PC-3 (cell line): ENCODE measurements at regions not wholly inside any gene's neighbourhood (a gene's known extent, or its start where the extent isn't known, plus 50 kb on each side); places are given as distances from the start of the nearest gene placed in this dataset.

Source experiments
- ATAC-seq: fragments of 200-7000 bp; cut with Tn5 transposase; 2 replicates; pipeline ENCODE4 v1.9.1; 2020; ENCODE audit warnings: mild to moderate bottlenecking, moderate library complexity
- BruUV-seq: library from RNA; stranded (reverse); fragments of 400-500 nt; replicated peaks from 2 replicates; lab custom pipeline; 2021; lab: Mats Ljungman, UMichigan
- CTCF ChIA-PET: fragments of 300-600 bp; sonication (Branson Sonifier 250); formaldehyde crosslinking; loops from one replicate; lab custom pipeline; 2022; ENCODE audit warnings: antibody characterized with exemption; lab: Charles Lee
- POLR2A ChIA-PET: fragments of 300-600 bp; sonication (Branson Sonifier 250); formaldehyde crosslinking; loops from one replicate; lab custom pipeline; 2022; ENCODE audit warnings: antibody characterized with exemption; ENCODE audit not compliant: unreplicated experiment; lab: Charles Lee
- DNase-seq: peaks from one replicate; pipeline ENCODE4 v3.0.0-alpha.2; 2015
- H2AFZ ChIP-seq: fragments of 300-600 bp; sonication (generic); 2 replicates; pipeline ENCODE4 v1.6.0; 2016; ENCODE audit warnings: antibody characterized with exemption, low read length
- H3F3A ChIP-seq: fragments of 300-600 bp; sonication (generic); one replicate; pipeline ENCODE4 v1.6.0; 2017; ENCODE audit warnings: antibody characterized with exemption, low read length, control low read depth, mild to moderate bottlenecking; ENCODE audit not compliant: unreplicated experiment
- H3K27ac ChIP-seq: fragments of 300-600 bp; sonication (generic); 2 replicates; pipeline ENCODE4 v1.5.1; 2016; ENCODE audit warnings: mild to moderate bottlenecking, low read length
- H3K27me3 ChIP-seq: fragments of 300-600 bp; sonication (generic); 2 replicates; pipeline ENCODE4 v1.6.1; 2016; ENCODE audit warnings: low read length, mixed read lengths
- H3K36me3 ChIP-seq: fragments of 300-600 bp; sonication (generic); 2 replicates; pipeline ENCODE4 v1.6.1; 2016; ENCODE audit warnings: low read depth, mixed run types, low read length, mixed read lengths
- H3K4me1 ChIP-seq: fragments of 300-600 bp; sonication (generic); 2 replicates; pipeline ENCODE4 v1.5.1; 2016; ENCODE audit warnings: low read length; ENCODE audit not compliant: insufficient read depth
- H3K4me2 ChIP-seq: fragments of 300-600 bp; sonication (generic); 2 replicates; pipeline ENCODE4 v1.6.0; 2016; ENCODE audit warnings: low read length
- H3K4me3 ChIP-seq: fragments of 300-600 bp; sonication (generic); 2 replicates; pipeline ENCODE4 v1.5.1; 2016; ENCODE audit warnings: mild to moderate bottlenecking, low read length, mixed read lengths
- H3K79me2 ChIP-seq: fragments of 300-600 bp; sonication (generic); 2 replicates; pipeline ENCODE4 v1.6.1; 2017; ENCODE audit warnings: low read length, mixed read lengths
- H3K9ac ChIP-seq: fragments of 300-600 bp; sonication (generic); 2 replicates; pipeline ENCODE4 v1.6.0; 2016; ENCODE audit warnings: mild to moderate bottlenecking, low read length
- H3K9me2 ChIP-seq: fragments of 300-600 bp; sonication (generic); replicated peaks from 2 replicates; pipeline ENCODE4 v1.6.1; 2016; ENCODE audit warnings: mixed run types, low read length, mixed read lengths
- H3K9me3 ChIP-seq: fragments of 300-600 bp; sonication (generic); 2 replicates; pipeline ENCODE4 v1.6.1; 2016; ENCODE audit warnings: low read length, mixed read lengths
- H4K20me1 ChIP-seq: fragments of 300-600 bp; sonication (generic); 2 replicates; pipeline ENCODE4 v1.6.1; 2016; ENCODE audit warnings: low read length, mixed read lengths
- EZH2 ChIP-seq: fragments of 300-600 bp; sonication (generic); IDR thresholded peaks from one replicate; pipeline ENCODE4 v1.6.1; 2017; ENCODE audit warnings: antibody characterized with exemption, mild to moderate bottlenecking, low read length; ENCODE audit not compliant: unreplicated experiment
- EZH2phosphoT487 ChIP-seq: fragments of 300-600 bp; sonication (generic); IDR thresholded peaks from 2 replicates; pipeline ENCODE4 v1.6.1; 2018; ENCODE audit warnings: mild to moderate bottlenecking, antibody characterized with exemption, low read length, borderline replicate concordance
- intact Hi-C: fragments of 100-400 bp; cut with micrococcal nuclease; formaldehyde crosslinking; loops from 2 replicates; pipeline ENCODE4 v1.9.0; 2023
- TF ChIP-seq, protein P1 (sequence below): fragments of 300-600 bp; sonication (generic); conservative IDR thresholded peaks from 2 replicates; pipeline ENCODE4 v1.5.1; 2017; ENCODE audit warnings: antibody characterized with exemption, low read depth, mild to moderate bottlenecking, low read length

DNA sequence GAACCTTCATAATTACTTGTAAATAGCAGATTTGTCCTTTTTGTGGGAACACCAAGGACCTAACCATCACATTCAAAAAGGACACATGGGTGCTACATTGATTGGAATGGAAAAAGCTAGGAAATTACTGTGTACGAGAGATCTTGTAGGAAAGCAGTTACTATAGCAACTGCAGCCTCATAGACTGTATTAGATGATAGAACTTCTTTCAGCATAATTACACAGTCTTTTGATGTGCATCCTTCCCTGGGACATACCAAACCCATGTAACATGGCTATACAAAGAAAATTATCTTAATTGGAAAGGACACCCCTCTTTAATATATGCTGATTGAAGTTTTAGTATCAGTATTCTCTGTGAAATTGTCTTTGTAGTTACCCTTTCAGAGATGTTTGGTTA lies 130.7 kb upstream of the CTSO start:
- Histone ChIP-seq H3K9ac (no peak overlapping the region), H3K4me3 (no peak overlapping the region), H3K27me3 (no peaks in the 10 kb centered on the region), H3K79me2 (no peaks in the 10 kb centered on the region), H3K4me1 (no peaks in the 10 kb centered on the region), H3K4me2 (no peak overlapping the region), H3K36me3 (no peaks in the 10 kb centered on the region), H3K9me3 (no peaks in the 10 kb centered on the region), H3F3A (no peaks in the 10 kb centered on the region), H4K20me1 (no peaks in the 10 kb centered on the region), H2AFZ (no peak overlapping the region), H3K9me2 (no peaks in the 10 kb centered on the region), H3K27ac (no peak overlapping the region)
- no peak for TF ChIP-seq EZH2
- no peak for TF ChIP-seq EZH2phosphoT487
- TF ChIP-seq, protein P1, sequence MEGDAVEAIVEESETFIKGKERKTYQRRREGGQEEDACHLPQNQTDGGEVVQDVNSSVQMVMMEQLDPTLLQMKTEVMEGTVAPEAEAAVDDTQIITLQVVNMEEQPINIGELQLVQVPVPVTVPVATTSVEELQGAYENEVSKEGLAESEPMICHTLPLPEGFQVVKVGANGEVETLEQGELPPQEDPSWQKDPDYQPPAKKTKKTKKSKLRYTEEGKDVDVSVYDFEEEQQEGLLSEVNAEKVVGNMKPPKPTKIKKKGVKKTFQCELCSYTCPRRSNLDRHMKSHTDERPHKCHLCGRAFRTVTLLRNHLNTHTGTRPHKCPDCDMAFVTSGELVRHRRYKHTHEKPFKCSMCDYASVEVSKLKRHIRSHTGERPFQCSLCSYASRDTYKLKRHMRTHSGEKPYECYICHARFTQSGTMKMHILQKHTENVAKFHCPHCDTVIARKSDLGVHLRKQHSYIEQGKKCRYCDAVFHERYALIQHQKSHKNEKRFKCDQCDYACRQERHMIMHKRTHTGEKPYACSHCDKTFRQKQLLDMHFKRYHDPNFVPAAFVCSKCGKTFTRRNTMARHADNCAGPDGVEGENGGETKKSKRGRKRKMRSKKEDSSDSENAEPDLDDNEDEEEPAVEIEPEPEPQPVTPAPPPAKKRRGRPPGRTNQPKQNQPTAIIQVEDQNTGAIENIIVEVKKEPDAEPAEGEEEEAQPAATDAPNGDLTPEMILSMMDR = no peak
- intact Hi-C loops = no loop called here
- ChIA-PET POLR2A (no interaction called here), CTCF (no interaction called here)
- no TSS peak for BruUV-seq
- ATAC-seq = no peak
- no peak for DNase-seq

DNA sequence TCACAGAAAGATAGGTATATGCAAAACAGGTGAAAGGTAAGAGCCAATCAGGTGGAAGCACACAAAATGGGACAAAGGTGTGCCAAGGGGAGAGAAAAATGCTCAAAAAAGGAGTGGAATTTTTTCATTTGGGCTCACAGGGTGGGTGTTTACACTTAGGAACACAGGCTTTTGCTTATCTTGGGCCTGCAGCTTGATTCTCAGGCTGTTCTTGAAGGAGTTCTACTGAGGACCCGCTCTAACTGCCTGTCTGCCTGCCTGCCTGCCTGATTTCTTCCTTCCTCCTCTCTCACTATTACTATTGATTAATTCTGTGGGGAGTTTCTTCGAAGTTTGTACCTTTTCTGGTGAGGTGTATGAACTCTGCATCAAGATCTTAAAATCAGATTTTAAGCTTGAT lies 120.3 kb upstream of the CTSO start:
- Histone ChIP-seq H2AFZ (no peak overlapping the region), H3F3A (no peaks in the 10 kb centered on the region), H3K9me3 (0 out of 2 replicates have a peak, but pooled peaks cover 3% of the 10 kb centered on the region), H3K27me3 (no peaks in the 10 kb centered on the region), H3K27ac (no peak overlapping the region), H3K36me3 (no peaks in the 10 kb centered on the region), H3K4me2 (no peak overlapping the region), H3K9ac (no peak overlapping the region), H3K79me2 (no peaks in the 10 kb centered on the region), H3K4me3 (no peak overlapping the region), H3K4me1 (no peaks in the 10 kb centered on the region), H4K20me1 (no peaks in the 10 kb centered on the region), H3K9me2 (no peaks in the 10 kb centered on the region)
- TF ChIP-seq EZH2 (no peak), EZH2phosphoT487 (no peak)
- TF ChIP-seq, protein P1 = no peak
- intact Hi-C loops = no loop called here
- ATAC-seq (no peak), DNase-seq (no peak)
- CTCF ChIA-PET = no interaction called here
- BruUV-seq = no TSS peak
- POLR2A ChIA-PET = no interaction called here

DNA sequence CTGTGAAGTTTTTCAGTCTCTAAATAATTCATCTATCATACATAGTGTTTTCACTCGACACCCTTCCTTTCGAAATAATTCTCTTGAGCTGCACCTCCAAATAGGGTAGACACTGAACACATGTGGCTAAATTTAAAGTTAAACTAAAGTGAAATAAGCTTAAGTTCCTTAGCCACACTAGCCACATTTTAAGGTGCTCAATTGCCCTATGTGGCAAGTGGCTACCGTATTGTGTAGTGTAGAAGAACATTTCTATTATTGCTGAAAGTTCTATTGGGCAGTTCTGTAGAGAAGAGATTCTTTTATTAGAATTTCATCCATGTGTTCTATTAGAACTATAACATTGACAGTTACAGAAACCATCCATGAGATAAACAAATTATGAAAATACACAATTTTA lies 107.0 kb upstream of the CTSO start:
- TF ChIP-seq EZH2 = no peak

More for the DNA sequence above, 107.0 kb upstream of the CTSO start:
- H3K4me1 ChIP-seq = no peaks in the 10 kb centered on the region
- ATAC-seq (no peak), DNase-seq (no peak)
- intact Hi-C loops = no loop called here
- no peak overlapping the region for H3K9ac ChIP-seq
- H3K27ac ChIP-seq = no peak overlapping the region
- POLR2A ChIA-PET = no interaction called here
- H3K9me2 ChIP-seq = no peaks in the 10 kb centered on the region
- no peak overlapping the region for H3K4me2 ChIP-seq
- no peaks in the 10 kb centered on the region for H3K9me3 ChIP-seq
- no TSS peak for BruUV-seq
- no peaks in the 10 kb centered on the region for H3K79me2 ChIP-seq
- no peak overlapping the region for H3K4me3 ChIP-seq
- CTCF ChIA-PET = no interaction called here
- no peaks in the 10 kb centered on the region for H3K36me3 ChIP-seq
- H4K20me1 ChIP-seq = no peaks in the 10 kb centered on the region
- H3K27me3 ChIP-seq = no peaks in the 10 kb centered on the region
- no peaks in the 10 kb centered on the region for H3F3A ChIP-seq
- no peak overlapping the region for H2AFZ ChIP-seq
